A673 (cell line): ENCODE measurements at regions not wholly inside any gene's neighbourhood (a gene's known extent, or its start where the extent isn't known, plus 50 kb on each side); places are given as distances from the start of the nearest gene placed in this dataset.

ENCODE experiments used
- EZH2 ChIP-seq: fragments of 200-600 bp; sonication (generic); IDR thresholded peaks from 2 replicates; pipeline ENCODE4 v1.6.1; 2017; ENCODE audit warnings: borderline replicate concordance, low read depth, mild to moderate bottlenecking, mixed read lengths, antibody characterized with exemption, low read length; ENCODE audit not compliant: poor library complexity, severe bottlenecking
- TF ChIP-seq, protein P1 (sequence below): fragments of 300-800, 200-600 bp; sonication (generic); conservative IDR thresholded peaks from 2 replicates; pipeline ENCODE4 v1.5.1; 2017; ENCODE audit warnings: low read depth, mild to moderate bottlenecking, antibody characterized with exemption, low read length, moderate library complexity, mixed read lengths

- TF ChIP-seq, protein P1, sequence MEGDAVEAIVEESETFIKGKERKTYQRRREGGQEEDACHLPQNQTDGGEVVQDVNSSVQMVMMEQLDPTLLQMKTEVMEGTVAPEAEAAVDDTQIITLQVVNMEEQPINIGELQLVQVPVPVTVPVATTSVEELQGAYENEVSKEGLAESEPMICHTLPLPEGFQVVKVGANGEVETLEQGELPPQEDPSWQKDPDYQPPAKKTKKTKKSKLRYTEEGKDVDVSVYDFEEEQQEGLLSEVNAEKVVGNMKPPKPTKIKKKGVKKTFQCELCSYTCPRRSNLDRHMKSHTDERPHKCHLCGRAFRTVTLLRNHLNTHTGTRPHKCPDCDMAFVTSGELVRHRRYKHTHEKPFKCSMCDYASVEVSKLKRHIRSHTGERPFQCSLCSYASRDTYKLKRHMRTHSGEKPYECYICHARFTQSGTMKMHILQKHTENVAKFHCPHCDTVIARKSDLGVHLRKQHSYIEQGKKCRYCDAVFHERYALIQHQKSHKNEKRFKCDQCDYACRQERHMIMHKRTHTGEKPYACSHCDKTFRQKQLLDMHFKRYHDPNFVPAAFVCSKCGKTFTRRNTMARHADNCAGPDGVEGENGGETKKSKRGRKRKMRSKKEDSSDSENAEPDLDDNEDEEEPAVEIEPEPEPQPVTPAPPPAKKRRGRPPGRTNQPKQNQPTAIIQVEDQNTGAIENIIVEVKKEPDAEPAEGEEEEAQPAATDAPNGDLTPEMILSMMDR, result no peak
- TF ChIP-seq EZH2, result no peak
Observed at GRCh38 chr21:35288238-35288637, 239.1 kb upstream of the RUNX1 start.
